Transverse colon (tissue), 4 donors: ENCODE measurements at regions not wholly inside any gene's neighbourhood (a gene's known extent, or its start where the extent isn't known, plus 50 kb on each side); places are given as distances from the start of the nearest gene placed in this dataset.

Experiments
- DNase-seq: peaks from one replicate; pipeline ENCODE4 v3.0.0-alpha.2; 2019
- H3K27ac ChIP-seq, 4 donors: fragments of 200-600 bp; sonication (generic); 2 replicates each; pipeline ENCODE4 v1.5.1; 2016 to 2018; ENCODE audit warnings: inconsistent platforms in 4 of 4
- H3K27me3 ChIP-seq: fragments of 200-600 bp; sonication (generic); 2 replicates; pipeline ENCODE4 v1.5.1; 2017; ENCODE audit warnings: inconsistent platforms
- H3K36me3 ChIP-seq, 4 donors: fragments of 200-600 bp; sonication (generic); 2 replicates each; pipeline ENCODE4 v1.5.1; 2017 to 2019; ENCODE audit warnings: inconsistent platforms in 4 of 4
- H3K4me1 ChIP-seq, 4 donors: fragments of 200-600 bp; sonication (generic); 2 replicates each; pipeline ENCODE4 v1.5.1; 2017 to 2020; ENCODE audit warnings: inconsistent platforms in 4 of 4
- H3K4me3 ChIP-seq, 4 donors: fragments of 200-600 bp; sonication (generic); 1 replicate in 1 of 4; 2 replicates in 3 of 4; pipeline versions ENCODE4 v1.5.1 to v1.6.1; 2017 to 2019; ENCODE audit warnings: inconsistent platforms in 4 of 4
- H3K9me3 ChIP-seq, 2 donors: fragments of 200-600 bp; sonication (generic); 2 replicates each; pipeline ENCODE4 v1.5.1; 2017 to 2019; ENCODE audit warnings: inconsistent platforms in 2 of 2
- CTCF ChIP-seq, 5 experiments: fragments of 200-600 bp in 3 of 5; fragments of 450-650 bp in 2 of 5; sonication (generic) in 3 of 5; IDR thresholded peaks; 1 replicate in 2 of 5; 2 replicates in 3 of 5; pipeline ENCODE4 v1.5.1; 2016 to 2017; ENCODE audit warnings: antibody characterized with exemption in 5 of 5, inconsistent platforms in 3 of 5, mild to moderate bottlenecking in 2 of 5, moderate library complexity in 1 of 5
- EP300 ChIP-seq: sonication (generic); formaldehyde crosslinking; IDR thresholded peaks from one replicate; pipeline ENCODE4 v1.6.1; 2017; ENCODE audit warnings: antibody characterized with exemption, low read depth
- POLR2A ChIP-seq: fragments of 450-650 bp; IDR thresholded peaks from one replicate; pipeline ENCODE4 v1.6.1; 2016; ENCODE audit warnings: antibody characterized with exemption, mild to moderate bottlenecking, moderate library complexity
- POLR2AphosphoS5 ChIP-seq, 3 donors: sonication (generic); formaldehyde crosslinking; IDR thresholded peaks; one replicate each; pipeline ENCODE4 v1.6.1; 2016; ENCODE audit warnings: antibody characterized with exemption in 3 of 3
- WGBS, 2 donors: methylation state at CpG; one replicate each; pipeline ENCODE4 v1.1.5; 2018; ENCODE audit warnings: low coverage in 1 of 2; 5-methylcytosine and 5-hydroxymethylcytosine counted together
- in situ Hi-C, 4 donors: fragments of 200-750 bp; cut with MboI; loops; one replicate each; pipeline versions ENCODE4 v1.15.0 to v1.15.1; 2017; ENCODE audit warnings: low sequenced_read_pairs in 3 of 4, low pct_ligation_motif_present in 1 of 4, low pct_unique_long_range_greater_than_20kb in 1 of 4
- intact Hi-C: fragments of 100-400 bp; cut with DNase I; formaldehyde crosslinking; loops from one replicate; pipeline ENCODE4 v1.15.1; 2023; ENCODE audit warnings: low total_unique reads

GRCh38 chr4:35649011-35649410 is 595.3 kb downstream of the ARAP2 start:
- DNase-seq = no peak
- intact Hi-C loops (no loop called here), in situ Hi-C loops (no loop called here)
- Histone ChIP-seq H3K27ac (no peak overlapping the region), H3K9me3 (no peaks in the 10 kb centered on the region), H3K4me3 (no peak overlapping the region), H3K27me3 (no peaks in the 10 kb centered on the region), H3K36me3 (no peaks in the 10 kb centered on the region), H3K4me1 (no peaks in the 10 kb centered on the region)
- WGBS, 2 donors = 94 to 100% methylated on average over 3 of the region's 3 CpGs
- TF ChIP-seq EP300 (no peak), CTCF (IDR thresholded peaks at IDR 0.05) (no peak), POLR2A (no peak), POLR2AphosphoS5 (IDR thresholded peaks at IDR 0.05) (no peak)

- Histone ChIP-seq H3K27ac (no peak overlapping the region), H3K27me3 (no peaks in the 10 kb centered on the region), H3K36me3 (no peaks in the 10 kb centered on the region), H3K4me3 (no peak overlapping the region), H3K9me3 (no peaks in the 10 kb centered on the region), H3K4me1 (no peaks in the 10 kb centered on the region)
- no peak for DNase-seq
- in situ Hi-C loops (no loop called here), intact Hi-C loops (no loop called here)
- TF ChIP-seq POLR2AphosphoS5 (IDR thresholded peaks at IDR 0.05) = no peak
- TF ChIP-seq EP300 = no peak
- TF ChIP-seq CTCF (IDR thresholded peaks at IDR 0.05) = no peak
- TF ChIP-seq POLR2A = no peak
Observed at GRCh38 chr4:35649778-35650177, 594.5 kb downstream of the ARAP2 start.

GRCh38 chr4:35652197-35652596 is 592.1 kb downstream of the ARAP2 start:
- 55 to 74% methylated on average over 4 of the region's 4 CpGs for WGBS, 2 donors
- Histone ChIP-seq H3K36me3 (no peaks in the 10 kb centered on the region), H3K4me1 (no peaks in the 10 kb centered on the region), H3K27me3 (no peaks in the 10 kb centered on the region), H3K27ac (no peak overlapping the region), H3K9me3 (no peaks in the 10 kb centered on the region), H3K4me3 (no peak overlapping the region)
- in situ Hi-C loops = no loop called here
- no peak for DNase-seq
- TF ChIP-seq EP300 (no peak), CTCF (IDR thresholded peaks at IDR 0.05) (no peak), POLR2AphosphoS5 (IDR thresholded peaks at IDR 0.05) (no peak), POLR2A (no peak)
- intact Hi-C loops = no loop called here

- no peak for DNase-seq
- in situ Hi-C loops (no loop called here), intact Hi-C loops (no loop called here)
- H3K4me1 ChIP-seq = no peaks in the 10 kb centered on the region
- no peaks in the 10 kb centered on the region for H3K36me3 ChIP-seq
- no peak overlapping the region for H3K4me3 ChIP-seq
- H3K9me3 ChIP-seq = no peaks in the 10 kb centered on the region
- no peaks in the 10 kb centered on the region for H3K27me3 ChIP-seq
- TF ChIP-seq EP300 (no peak), POLR2AphosphoS5 (IDR thresholded peaks at IDR 0.05) (no peak), POLR2A (no peak), CTCF (IDR thresholded peaks at IDR 0.05) (no peak)
- H3K27ac ChIP-seq = no peak overlapping the region
Observed at GRCh38 chr4:35653451-35653850, 590.9 kb downstream of the ARAP2 start.
